Keratinocyte (primary cell): ENCODE measurements at regions not wholly inside any gene's neighbourhood (a gene's known extent, or its start where the extent isn't known, plus 50 kb on each side); places are given as distances from the start of the nearest gene placed in this dataset.

ENCODE experiments used
- DNase-seq: peaks from one replicate; pipeline ENCODE4 v3.0.0-alpha.2; 2011; ENCODE audit warnings: low read depth, missing footprints, low spot score
- FAIRE-seq: peaks from 2 replicates; lab custom pipeline; 2011; peaks lifted over from hg19 to GRCh38; lab: Jason Lieb, UNC
- H2AFZ ChIP-seq: 2 replicates; pipeline ENCODE4 v1.6.0; 2012; ENCODE audit warnings: low read length, control low read depth, inconsistent platforms; ENCODE audit not compliant: control insufficient read depth
- H3K27ac ChIP-seq: 2 replicates; pipeline ENCODE4 v1.5.1; 2011; ENCODE audit warnings: low read length; ENCODE audit not compliant: control insufficient read depth, insufficient read depth
- H3K27me3 ChIP-seq: 3 replicates; pipeline ENCODE4 v1.6.0; 2011; ENCODE audit warnings: low read length; ENCODE audit not compliant: control insufficient read depth, insufficient read depth; ENCODE audit errors: extremely low read depth
- H3K36me3 ChIP-seq, 2 experiments: 2 replicates in 1 of 2; 3 replicates in 1 of 2; pipeline ENCODE4 v1.5.1; 2011; ENCODE audit warnings: low read length in 2 of 2, mild to moderate bottlenecking in 1 of 2; ENCODE audit not compliant: control insufficient read depth in 2 of 2, insufficient read depth in 2 of 2; ENCODE audit errors: extremely low read depth in 1 of 2
- H3K4me1 ChIP-seq: 3 replicates; pipeline ENCODE4 v1.5.1; 2011; ENCODE audit warnings: low read length; ENCODE audit not compliant: control insufficient read depth, insufficient read depth; ENCODE audit errors: extremely low read depth
- H3K4me2 ChIP-seq: 3 replicates; pipeline ENCODE4 v1.6.0; 2011; ENCODE audit warnings: low read depth, low read length; ENCODE audit not compliant: control insufficient read depth, insufficient read depth; ENCODE audit errors: extremely low read depth
- H3K4me3 ChIP-seq, 3 experiments: fragments of 200-600 bp in 1 of 3; sonication (generic) in 1 of 3; 2 replicates in 2 of 3; 3 replicates in 1 of 3; pipeline ENCODE4 v1.5.1; 2011 to 2016; ENCODE audit warnings: low read length in 3 of 3, mild to moderate bottlenecking in 3 of 3, control low read depth in 2 of 3, inconsistent platforms in 1 of 3, low read depth in 1 of 3, mixed read lengths in 1 of 3, mixed run types in 1 of 3, moderate library complexity in 1 of 3; ENCODE audit not compliant: control insufficient read depth in 2 of 3, insufficient read depth in 2 of 3; ENCODE audit errors: extremely low read depth in 1 of 3
- H3K79me2 ChIP-seq: 2 replicates; pipeline ENCODE4 v1.6.0; 2012; ENCODE audit warnings: low read length; ENCODE audit not compliant: control insufficient read depth, insufficient read depth
- H3K9ac ChIP-seq: 3 replicates; pipeline ENCODE4 v1.6.0; 2011; ENCODE audit warnings: low read length; ENCODE audit not compliant: control insufficient read depth, insufficient read depth; ENCODE audit errors: extremely low read depth
- H3K9me1 ChIP-seq: 3 replicates; pipeline ENCODE4 v1.6.0; 2011; ENCODE audit warnings: low read length; ENCODE audit not compliant: control insufficient read depth, insufficient read depth; ENCODE audit errors: extremely low read depth
- H3K9me3 ChIP-seq: 2 replicates; pipeline ENCODE4 v1.5.1; 2012; ENCODE audit warnings: low read depth, low read length; ENCODE audit not compliant: control insufficient read depth
- H4K20me1 ChIP-seq: 3 replicates; pipeline ENCODE4 v1.6.0; 2011; ENCODE audit warnings: low read length; ENCODE audit not compliant: control insufficient read depth, insufficient read depth; ENCODE audit errors: extremely low read depth
- EZH2 ChIP-seq: IDR thresholded peaks from one replicate; pipeline ENCODE4 v1.6.1; 2012; ENCODE audit warnings: inconsistent platforms, mild to moderate bottlenecking, low read length, moderate library complexity
- dilution Hi-C: fragments of 300-500 bp; cut with MboI; formaldehyde crosslinking; loops from one replicate; pipeline ENCODE4 v1.7.0; 2020; ENCODE audit warnings: low sequenced_read_pairs; ENCODE audit not compliant: extremely low pct_ligation_motif_present
- TF ChIP-seq, protein P1 (sequence below), 3 experiments: IDR thresholded peaks in 1 of 3; conservative IDR thresholded peaks in 1 of 3; optimal IDR thresholded peaks in 1 of 3; 2 replicates in 2 of 3; 3 replicates in 1 of 3; pipeline versions ENCODE3 to v1.5.1; 2011; ENCODE audit warnings: low read length in 3 of 3, mild to moderate bottlenecking in 3 of 3, moderate library complexity in 2 of 3, control low read depth in 1 of 3, inconsistent platforms in 1 of 3; ENCODE audit not compliant: insufficient read depth in 2 of 3; ENCODE audit errors: extremely low read depth in 1 of 3

DNA sequence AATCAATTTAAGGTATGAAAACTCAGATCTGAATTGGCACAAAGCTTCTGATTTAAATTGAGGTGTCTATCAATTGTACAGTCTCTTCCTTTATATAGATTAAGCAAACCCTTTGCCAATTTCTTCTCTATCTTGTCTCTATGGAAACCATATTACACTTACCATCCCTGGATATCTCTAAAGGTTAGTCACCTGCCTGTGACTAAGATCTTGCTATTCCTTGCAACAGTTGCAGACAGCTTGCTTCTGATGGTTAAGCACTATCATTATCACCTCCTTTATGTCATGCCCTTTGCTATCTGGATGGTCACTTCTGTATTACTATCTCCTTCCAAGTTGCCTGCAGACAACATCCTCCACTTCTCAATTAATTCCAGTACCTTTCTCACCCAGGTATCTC lies 998.6 kb upstream of the B3GALT2 start:
- Histone ChIP-seq H4K20me1 (no peaks in the 10 kb centered on the region), H3K79me2 (no peaks in the 10 kb centered on the region), H3K4me2 (no peak overlapping the region), H3K9me1 (no peaks in the 10 kb centered on the region), H3K36me3 (no peaks in the 10 kb centered on the region), H3K27me3 (no peaks in the 10 kb centered on the region), H3K27ac (no peak overlapping the region), H3K4me1 (no peaks in the 10 kb centered on the region), H3K9ac (no peak overlapping the region), H3K9me3 (no peaks in the 10 kb centered on the region), H2AFZ (no peak overlapping the region), H3K4me3 (no peak overlapping the region)
- DNase-seq (no peak), FAIRE-seq (no peak)
- TF ChIP-seq, protein P1, sequence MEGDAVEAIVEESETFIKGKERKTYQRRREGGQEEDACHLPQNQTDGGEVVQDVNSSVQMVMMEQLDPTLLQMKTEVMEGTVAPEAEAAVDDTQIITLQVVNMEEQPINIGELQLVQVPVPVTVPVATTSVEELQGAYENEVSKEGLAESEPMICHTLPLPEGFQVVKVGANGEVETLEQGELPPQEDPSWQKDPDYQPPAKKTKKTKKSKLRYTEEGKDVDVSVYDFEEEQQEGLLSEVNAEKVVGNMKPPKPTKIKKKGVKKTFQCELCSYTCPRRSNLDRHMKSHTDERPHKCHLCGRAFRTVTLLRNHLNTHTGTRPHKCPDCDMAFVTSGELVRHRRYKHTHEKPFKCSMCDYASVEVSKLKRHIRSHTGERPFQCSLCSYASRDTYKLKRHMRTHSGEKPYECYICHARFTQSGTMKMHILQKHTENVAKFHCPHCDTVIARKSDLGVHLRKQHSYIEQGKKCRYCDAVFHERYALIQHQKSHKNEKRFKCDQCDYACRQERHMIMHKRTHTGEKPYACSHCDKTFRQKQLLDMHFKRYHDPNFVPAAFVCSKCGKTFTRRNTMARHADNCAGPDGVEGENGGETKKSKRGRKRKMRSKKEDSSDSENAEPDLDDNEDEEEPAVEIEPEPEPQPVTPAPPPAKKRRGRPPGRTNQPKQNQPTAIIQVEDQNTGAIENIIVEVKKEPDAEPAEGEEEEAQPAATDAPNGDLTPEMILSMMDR (optimal IDR thresholded peaks at IDR 0.05 in 1 of 3, IDR thresholded peaks at IDR 0.05 in 1 of 3, conservative IDR thresholded peaks at IDR 0.05 in 1 of 3; ENCODE audit: extremely low read depth in 1 of 3, insufficient read depth in 2 of 3, low read length in 3 of 3): no peak
- TF ChIP-seq EZH2: no peak
- dilution Hi-C loops: no loop called here

DNA sequence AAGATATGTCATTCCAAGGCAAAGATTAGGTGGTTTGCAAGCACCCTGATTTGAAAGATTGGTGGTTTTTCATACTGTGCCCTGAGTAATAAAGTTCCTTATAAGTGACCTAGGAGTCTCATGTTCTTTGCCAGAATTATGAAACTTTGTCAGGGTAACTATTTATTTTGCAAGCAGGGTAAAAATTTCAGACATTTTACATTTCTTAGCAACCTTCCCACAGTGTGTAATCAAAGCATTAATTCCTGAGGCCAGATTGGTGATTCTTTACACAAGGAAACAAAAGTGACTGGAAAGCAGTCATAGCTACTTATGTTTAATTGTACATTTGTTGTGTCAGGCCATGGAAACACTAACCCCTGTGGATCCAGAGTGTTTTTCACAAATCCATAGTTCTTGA lies 998.0 kb upstream of the B3GALT2 start:
- Histone ChIP-seq H2AFZ (no peak overlapping the region), H3K27me3 (no peaks in the 10 kb centered on the region), H3K27ac (no peak overlapping the region), H3K9ac (no peak overlapping the region), H3K4me1 (no peaks in the 10 kb centered on the region), H3K9me3 (no peaks in the 10 kb centered on the region), H3K36me3 (no peaks in the 10 kb centered on the region), H3K9me1 (no peaks in the 10 kb centered on the region), H3K79me2 (no peaks in the 10 kb centered on the region), H3K4me2 (no peak overlapping the region), H3K4me3 (no peak overlapping the region), H4K20me1 (no peaks in the 10 kb centered on the region)
- FAIRE-seq: no peak
- no peak for DNase-seq
- no peak for TF ChIP-seq EZH2
- TF ChIP-seq, protein P1 (optimal IDR thresholded peaks at IDR 0.05 in 1 of 3, IDR thresholded peaks at IDR 0.05 in 1 of 3, conservative IDR thresholded peaks at IDR 0.05 in 1 of 3; ENCODE audit: extremely low read depth in 1 of 3, insufficient read depth in 2 of 3, low read length in 3 of 3): no peak
- dilution Hi-C loops: no loop called here
